ENCODE measurements at regions not wholly inside any gene's neighbourhood (a gene's known extent, or its start where the extent isn't known, plus 50 kb on each side); places are given as distances from the start of the nearest gene placed in this dataset.
"Not testable (repeated sequence)": the region's sequence is repeated elsewhere in the genome, so short reads cannot be mapped to it uniquely, and the experiment has no call there.

DNA sequence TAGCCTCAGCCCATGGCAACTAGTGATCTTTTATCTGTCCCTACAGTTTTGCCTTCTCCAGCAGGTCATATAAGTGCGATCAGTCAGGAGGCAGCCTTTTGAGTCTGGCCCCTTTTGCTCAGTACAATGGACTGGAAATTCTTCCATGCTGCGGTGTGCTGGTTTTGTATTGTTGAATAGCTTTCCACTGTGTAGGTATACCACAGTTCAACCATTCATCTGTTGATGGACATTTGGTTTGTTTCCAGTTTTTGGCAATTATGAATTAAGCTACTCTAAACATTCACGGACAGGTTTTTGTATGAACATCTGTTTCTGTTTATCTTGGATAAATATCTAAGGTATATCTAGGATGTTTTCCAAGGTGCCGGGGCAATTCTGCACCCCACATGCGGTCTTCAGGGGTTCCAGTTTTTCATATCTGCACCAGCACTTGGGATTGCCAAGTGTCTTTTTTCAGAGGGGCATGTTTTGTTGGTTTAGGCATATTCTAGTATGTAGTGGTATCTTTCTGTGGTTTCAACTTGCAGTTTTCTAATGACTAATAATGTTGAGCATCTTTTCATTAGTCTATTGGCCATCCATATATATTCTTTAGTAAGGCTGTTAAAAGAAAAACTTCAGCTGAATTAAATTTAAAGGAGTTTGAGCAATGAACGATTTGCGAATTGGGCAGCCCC, 141.0 kb downstream of the TFAP2C start:
- no peak for DNase-seq

GRCh38 chr20:56773749-56774148, 144.6 kb downstream of the TFAP2C start:
- DNase-seq: no peak

- DNase-seq: no peak
These were observed 145.8 kb downstream of the TFAP2C start for GRCh38 chr20:56774873-56775272.

- no peak for DNase-seq
These were observed 147.2 kb downstream of the TFAP2C start for GRCh38 chr20:56776345-56776744.

DNA sequence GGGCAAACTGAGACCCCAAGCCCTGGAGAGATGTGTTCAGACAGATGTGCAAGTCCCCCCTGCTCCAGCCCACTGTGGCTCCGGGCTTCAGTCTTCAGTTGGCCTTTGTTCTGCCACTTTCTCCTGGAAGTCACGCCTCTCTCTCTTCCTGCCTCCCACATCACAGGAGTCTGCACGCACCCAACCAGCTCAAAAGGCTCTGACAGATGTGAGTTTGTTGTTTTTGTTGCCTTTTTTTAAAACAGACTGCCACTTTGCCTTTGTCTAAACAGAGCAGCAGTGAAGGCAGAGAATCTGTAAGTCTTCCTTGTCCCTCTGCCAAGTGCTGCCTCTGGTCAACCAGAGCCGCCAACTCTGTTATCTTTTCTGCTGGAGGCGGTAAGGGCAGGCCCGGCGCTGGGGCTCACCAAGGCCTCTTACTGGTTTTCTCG, 149.7 kb downstream of the TFAP2C start:
- no peak for DNase-seq

- DNase-seq: no peak
These were observed 150.5 kb downstream of the TFAP2C start for GRCh38 chr20:56779452-56780143.

- no peak for DNase-seq
These were observed 151.2 kb downstream of the TFAP2C start for GRCh38 chr20:56780266-56780665.

- no peak for DNase-seq
These were observed 152.1 kb downstream of the TFAP2C start for GRCh38 chr20:56781108-56781739.

GRCh38 chr20:56781987-56782560, 153.0 kb downstream of the TFAP2C start:
- DNase-seq: not testable (repeated sequence)

- not testable (repeated sequence) for DNase-seq
These were observed 153.7 kb downstream of the TFAP2C start for GRCh38 chr20:56782814-56783213.

GRCh38 chr20:56783826-56784225, 154.7 kb downstream of the TFAP2C start:
- DNase-seq: no peak

DNA sequence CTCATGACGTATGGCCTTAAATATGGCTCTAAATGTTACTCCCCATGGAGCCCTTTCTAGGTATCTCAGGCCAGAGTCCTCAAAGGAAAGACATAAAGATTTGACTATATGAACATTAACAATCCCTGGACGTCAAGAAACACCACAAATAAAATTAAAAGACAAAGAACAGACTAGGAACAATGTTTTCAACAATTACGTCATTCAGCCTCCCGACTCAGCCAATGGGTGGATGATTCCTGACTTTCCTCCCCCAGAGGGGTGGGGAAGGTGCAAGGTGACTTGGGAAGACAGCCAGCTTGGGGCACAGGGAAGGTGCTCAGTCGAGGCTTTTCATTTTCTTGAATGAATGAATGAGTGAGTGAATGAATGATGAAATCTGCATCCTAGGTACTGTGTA, 157.4 kb downstream of the TFAP2C start:
- no peak for DNase-seq

- DNase-seq: no peak
These were observed 159.1 kb downstream of the TFAP2C start for GRCh38 chr20:56788041-56788670.

DNA sequence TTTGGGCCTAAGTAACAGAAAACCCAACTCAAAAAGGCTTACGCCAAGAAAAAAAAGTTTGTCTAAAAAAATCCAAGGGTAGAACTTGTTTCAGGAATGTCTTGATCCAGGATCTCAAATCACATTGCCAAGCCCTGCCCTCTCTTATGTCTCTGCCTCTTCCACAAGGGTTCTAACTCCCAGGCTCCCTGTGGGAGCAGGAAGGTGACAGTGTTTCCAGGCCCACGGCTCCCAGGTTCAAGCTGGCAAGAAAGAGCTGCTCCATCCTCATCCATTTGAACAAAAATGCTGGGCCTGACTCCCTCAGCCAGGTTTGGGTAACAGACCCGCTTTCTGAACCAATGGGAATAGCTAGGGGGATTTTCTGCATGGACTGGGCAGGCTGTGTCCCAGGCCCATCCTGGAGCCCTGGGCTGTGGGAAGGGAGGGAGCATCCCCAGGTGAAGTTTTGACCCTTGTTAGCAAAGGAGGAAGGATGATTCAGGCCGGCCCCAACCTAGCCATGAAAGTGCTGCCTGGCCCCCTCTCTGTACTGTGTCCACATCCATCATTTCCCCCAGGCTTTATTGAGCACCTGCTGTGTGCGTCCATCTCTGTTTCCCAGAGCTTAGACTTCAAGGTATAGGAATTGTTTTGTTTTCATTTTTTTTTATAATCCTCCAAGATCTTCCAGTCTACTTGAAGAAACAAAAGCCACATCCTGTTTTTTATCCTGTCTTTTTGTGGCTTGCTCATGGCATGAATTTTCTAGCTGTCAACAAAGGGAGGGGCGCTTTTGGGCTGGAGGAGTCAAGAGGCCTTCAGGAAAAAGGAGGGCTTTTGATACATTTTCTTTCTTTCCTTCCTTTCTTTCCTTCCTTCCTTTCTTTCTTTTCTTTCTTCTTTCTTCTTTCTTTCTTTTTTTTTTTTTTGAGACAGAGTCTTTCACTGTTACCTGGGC, 159.8 kb downstream of the TFAP2C start:
- DNase-seq: no peak

DNA sequence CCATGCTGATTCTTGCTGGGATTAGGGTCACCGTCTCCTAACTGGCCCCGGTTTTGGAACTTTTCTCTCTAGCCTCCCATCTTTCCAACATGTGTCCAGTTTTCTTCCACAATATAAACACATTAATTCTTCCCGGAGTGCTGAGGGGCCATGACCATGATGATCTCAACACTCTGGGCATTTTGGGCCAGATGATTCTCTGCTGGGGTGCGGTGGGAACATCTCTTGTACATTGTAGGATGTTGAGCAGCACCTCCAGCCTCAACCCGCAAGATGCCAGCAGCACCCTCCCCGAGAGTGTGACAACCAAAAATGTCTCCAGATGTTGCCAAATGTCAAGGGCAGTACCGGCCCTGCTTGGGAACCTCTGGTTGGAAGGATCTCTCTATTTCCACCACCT, 164.8 kb downstream of the TFAP2C start:
- no peak for DNase-seq

DNA sequence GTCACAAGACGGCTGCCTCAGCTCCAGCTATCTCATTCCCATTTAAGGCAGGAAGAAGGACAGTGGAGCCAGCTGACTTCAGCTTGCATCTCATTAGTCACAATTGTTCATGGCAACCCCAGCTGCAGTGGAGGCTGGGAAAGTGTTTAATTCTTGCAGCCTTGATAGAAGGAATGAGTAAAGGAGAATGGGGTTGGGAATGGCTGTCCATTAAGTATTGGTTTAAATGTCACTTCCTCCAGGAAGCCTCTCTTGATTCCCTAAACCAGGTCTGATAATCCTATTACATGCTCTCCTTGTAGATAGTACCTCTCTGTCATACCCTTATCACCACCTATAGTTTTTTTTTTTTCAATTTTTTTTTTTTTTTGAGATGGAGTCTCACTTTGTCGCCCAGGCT, 166.4 kb downstream of the TFAP2C start:
- DNase-seq: no peak

GRCh38 chr20:56796345-56796744, 167.2 kb downstream of the TFAP2C start:
- DNase-seq: no peak

DNA sequence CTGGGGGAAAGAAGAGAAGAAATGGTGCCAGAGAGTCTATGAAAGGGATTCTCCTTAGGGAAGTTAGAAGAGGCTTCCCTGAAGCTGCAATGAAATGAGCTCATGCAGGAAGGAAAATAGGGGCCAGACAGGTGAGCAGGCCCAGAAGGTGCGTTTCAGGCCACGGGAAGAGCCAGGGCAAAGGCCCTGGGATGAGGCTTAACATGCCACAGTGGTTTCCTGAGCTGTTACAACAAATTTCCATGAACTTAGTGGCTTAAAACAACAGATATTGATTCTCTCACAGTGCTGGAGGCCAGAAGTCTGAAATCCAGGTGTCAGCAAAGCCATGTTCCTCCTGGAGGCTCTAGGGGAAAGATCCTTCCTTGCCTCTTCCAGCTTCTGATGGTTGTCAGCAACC, 167.9 kb downstream of the TFAP2C start:
- no peak for DNase-seq

DNA sequence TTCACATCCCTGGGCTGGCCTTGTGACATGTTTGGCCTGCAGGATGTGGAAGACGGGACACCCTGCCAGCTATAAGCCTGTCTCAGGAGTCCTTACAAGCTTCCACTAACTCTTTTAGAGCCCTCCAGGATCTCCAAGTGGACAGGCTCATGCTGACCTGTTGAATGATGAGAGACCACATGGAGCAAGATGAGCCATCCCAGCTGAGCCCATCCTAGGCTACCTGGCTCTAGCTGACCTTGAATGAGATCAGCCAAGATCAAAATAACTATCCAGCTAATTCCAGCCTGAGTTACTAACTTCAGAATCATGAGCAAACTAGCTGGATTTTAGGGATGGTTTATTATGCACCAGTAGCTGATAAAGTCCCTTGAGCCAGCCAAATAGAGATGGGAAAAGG, 169.5 kb downstream of the TFAP2C start:
- no peak for DNase-seq

GRCh38 chr20:56799187-56799586, 170.1 kb downstream of the TFAP2C start:
- no peak for DNase-seq

- DNase-seq: no peak
These were observed 171.0 kb downstream of the TFAP2C start for GRCh38 chr20:56800088-56800487.
